ENCODE measurements at regions not wholly inside any gene's neighbourhood (a gene's known extent, or its start where the extent isn't known, plus 50 kb on each side); places are given as distances from the start of the nearest gene placed in this dataset.

- Histone ChIP-seq H4K8ac (ENCODE audit: low read depth in 2 of 2, low read length in 2 of 2) (no peak overlapping the region), H2BK5ac (ENCODE audit: low read depth, low read length, poor library complexity, severe bottlenecking) (no peak overlapping the region), H2BK15ac (ENCODE audit: low read depth, low read length) (no peak overlapping the region), H4K91ac (ENCODE audit: insufficient read depth, low read depth, low read length) (no peak overlapping the region), H2BK20ac (ENCODE audit: low read depth, low read length) (no peak overlapping the region), H3K9ac (ENCODE audit: low read depth, low read length) (no peak overlapping the region), H3K4me2 (ENCODE audit: low read depth, low read length) (no peak overlapping the region), H3K4ac (ENCODE audit: low read depth, low read length) (no peak overlapping the region), H3K36me3 (ENCODE audit: control insufficient read depth, insufficient read depth, low read length) (no peaks in the 10 kb centered on the region), H3K14ac (replicated peaks; ENCODE audit: low read depth, low read length) (no peak overlapping the region), H2AK9ac (replicated peaks; ENCODE audit: low read depth, low read length, poor library complexity) (no peak overlapping the region), H4K20me1 (ENCODE audit: insufficient read depth, low read length) (no peaks in the 10 kb centered on the region), H3K27ac (ENCODE audit: insufficient read depth, low read length) (no peak overlapping the region), H2BK120ac (ENCODE audit: low read depth, low read length) (no peak overlapping the region), H3K27me3 (ENCODE audit: control insufficient read depth, insufficient read depth, low read length) (peaks cover 24% of the 10 kb centered on the region), H3K18ac (ENCODE audit: low read depth, low read length) (no peak overlapping the region), H3K9me3 (ENCODE audit: control insufficient read depth, insufficient read depth, low read length) (peaks cover 2% of the 10 kb centered on the region), H2AK5ac (ENCODE audit: low read depth, low read length) (no peak overlapping the region), H3K9me1 (ENCODE audit: insufficient read depth, low read length) (no peaks in the 10 kb centered on the region), H3K4me3 (ENCODE audit: insufficient read depth, low read depth, low read length) (no peak overlapping the region), H3K79me1 (ENCODE audit: low read depth in 1 of 2, low read length in 2 of 2) (no peaks in the 10 kb centered on the region), H4K5ac (ENCODE audit: low read depth, low read length) (no peak overlapping the region), H3K23ac (ENCODE audit: low read depth, low read length) (no peak overlapping the region), H3K4me1 (ENCODE audit: control insufficient read depth, insufficient read depth, low read length) (no peaks in the 10 kb centered on the region), H3K56ac (ENCODE audit: extremely low read depth, insufficient read depth, low read length) (no peak overlapping the region), H2AFZ (replicated peaks; ENCODE audit: low read length, poor library complexity) (no peak overlapping the region)
- ATAC-seq (ENCODE audit: low read depth) (no peak), DNase-seq (no peak)
- ChIA-PET CTCF (no interaction called here), POLR2A (ENCODE audit: unreplicated experiment) (no interaction called here)
- BruUV-seq (replicated peaks): no TSS peak
- in situ Hi-C loops (cut with MboI; ENCODE audit: low sequenced_read_pairs): loop anchor here (25.0 kb wide), 1 partner anchor 253 kb away; no protein-coding TSS in a partner anchor
- TF ChIP-seq USF2 (IDR thresholded peaks at IDR 0.05; ENCODE audit: low read depth, low read length) (no peak), RFX5 (IDR thresholded peaks at IDR 0.05; ENCODE audit: low read depth, low read length) (no peak), ELK1 (IDR thresholded peaks at IDR 0.05; ENCODE audit: borderline replicate concordance, low read depth, low read length) (no peak), BHLHE40 (IDR thresholded peaks at IDR 0.05; ENCODE audit: low read depth, low read length) (no peak), RAD21 (IDR thresholded peaks at IDR 0.05; ENCODE audit: low read length) (no peak), MAZ (IDR thresholded peaks at IDR 0.05; ENCODE audit: borderline replicate concordance, low read depth, low read length) (no peak), MAFK (IDR thresholded peaks at IDR 0.05; ENCODE audit: low read depth, low read length) (no peak), CTCF (conservative IDR thresholded peaks at IDR 0.05; ENCODE audit: low read depth, low read length) (no peak), NFE2L2 (IDR thresholded peaks at IDR 0.05; ENCODE audit: low read depth, low read length) (no peak), MXI1 (IDR thresholded peaks at IDR 0.05; ENCODE audit: borderline replicate concordance, low read depth, low read length) (no peak)
- dilution Hi-C loops (cut with HindIII; ENCODE audit: low sequenced_read_pairs, unreplicated experiment): no loop called here
- intact Hi-C loops (cut with micrococcal nuclease): no loop called here
Measured at GRCh38 chr12:13283867-13284266, 87.3 kb downstream of the EMP1 start.

All from IMR-90 (cell line).